Activated naive CD8-positive, alpha-beta T cell treated with anti-CD3 and anti-CD28 coated beads for 36 hours (primary cell): ENCODE measurements at regions not wholly inside any gene's neighbourhood (a gene's known extent, or its start where the extent isn't known, plus 50 kb on each side); places are given as distances from the start of the nearest gene placed in this dataset.

Experiments used
- DNase-seq: peaks from one replicate; pipeline ENCODE4 v3.0.0; 2021
- H3K27ac Mint-ChIP-seq: one replicate; pipeline ENCODE4 v1.8.0; 2022; ENCODE audit warnings: mild to moderate bottlenecking, moderate library complexity, mixed read lengths
- H3K27me3 Mint-ChIP-seq: one replicate; pipeline ENCODE4 v1.8.0; 2022; ENCODE audit warnings: mild to moderate bottlenecking, mixed read lengths
- H3K36me3 Mint-ChIP-seq: one replicate; pipeline ENCODE4 v1.8.0; 2021; ENCODE audit warnings: mild to moderate bottlenecking, mixed read lengths
- H3K4me1 Mint-ChIP-seq: one replicate; pipeline ENCODE4 v1.8.0; 2021; ENCODE audit warnings: mixed read lengths
- H3K4me3 Mint-ChIP-seq: one replicate; pipeline ENCODE4 v1.8.0; 2022; ENCODE audit warnings: mild to moderate bottlenecking, moderate library complexity, mixed read lengths
- H3K9me3 Mint-ChIP-seq: one replicate; pipeline ENCODE4 v1.8.0; 2022; ENCODE audit warnings: mixed read lengths

- H3K4me1 Mint-ChIP-seq = no peaks in the 10 kb centered on the region
- no peak for DNase-seq
- H3K4me3 Mint-ChIP-seq = no peak overlapping the region
- H3K27me3 Mint-ChIP-seq = no peaks in the 10 kb centered on the region
- H3K27ac Mint-ChIP-seq = no peak overlapping the region
- H3K9me3 Mint-ChIP-seq = no peaks in the 10 kb centered on the region
- H3K36me3 Mint-ChIP-seq = no peaks in the 10 kb centered on the region
Observed at GRCh38 chr3:117193390-117193789, 483.8 kb downstream of the TUSC7 start.

- Mint-ChIP-seq H3K27ac (no peak overlapping the region), H3K4me3 (no peak overlapping the region), H3K27me3 (no peaks in the 10 kb centered on the region), H3K9me3 (no peaks in the 10 kb centered on the region), H3K4me1 (no peaks in the 10 kb centered on the region), H3K36me3 (no peaks in the 10 kb centered on the region)
- DNase-seq = no peak
Observed at GRCh38 chr3:117195034-117195433, 485.5 kb downstream of the TUSC7 start.

GRCh38 chr3:117200962-117201361 is 491.4 kb downstream of the TUSC7 start:
- Mint-ChIP-seq H3K36me3 (no peaks in the 10 kb centered on the region), H3K27me3 (no peaks in the 10 kb centered on the region), H3K4me3 (no peak overlapping the region), H3K4me1 (no peaks in the 10 kb centered on the region), H3K27ac (no peak overlapping the region), H3K9me3 (peaks cover 1% of the 10 kb centered on the region)
- DNase-seq = no peak

- H3K27me3 Mint-ChIP-seq = no peaks in the 10 kb centered on the region
- no peak for DNase-seq
- no peak overlapping the region for H3K4me3 Mint-ChIP-seq
- no peaks in the 10 kb centered on the region for H3K4me1 Mint-ChIP-seq
- H3K9me3 Mint-ChIP-seq = peaks cover 1% of the 10 kb centered on the region
- no peaks in the 10 kb centered on the region for H3K36me3 Mint-ChIP-seq
- H3K27ac Mint-ChIP-seq = no peak overlapping the region
Observed at GRCh38 chr3:117201901-117202774, 492.6 kb downstream of the TUSC7 start.

GRCh38 chr3:117217355-117217754 is 507.8 kb downstream of the TUSC7 start:
- Mint-ChIP-seq H3K9me3 (peaks cover 3% of the 10 kb centered on the region), H3K4me1 (no peaks in the 10 kb centered on the region), H3K27ac (no peak overlapping the region), H3K27me3 (no peaks in the 10 kb centered on the region), H3K4me3 (no peak overlapping the region), H3K36me3 (no peaks in the 10 kb centered on the region)
- no peak for DNase-seq

- H3K27ac Mint-ChIP-seq = no peak overlapping the region
- H3K9me3 Mint-ChIP-seq = peaks cover 1% of the 10 kb centered on the region
- no peak overlapping the region for H3K4me3 Mint-ChIP-seq
- DNase-seq = no peak
- H3K27me3 Mint-ChIP-seq = no peaks in the 10 kb centered on the region
- H3K36me3 Mint-ChIP-seq = no peaks in the 10 kb centered on the region
- H3K4me1 Mint-ChIP-seq = no peaks in the 10 kb centered on the region
Observed at GRCh38 chr3:117217760-117218316, 508.3 kb downstream of the TUSC7 start.

GRCh38 chr3:117218641-117219048 is 509.1 kb downstream of the TUSC7 start:
- no peaks in the 10 kb centered on the region for H3K27me3 Mint-ChIP-seq
- H3K36me3 Mint-ChIP-seq = no peaks in the 10 kb centered on the region
- no peaks in the 10 kb centered on the region for H3K4me1 Mint-ChIP-seq
- H3K9me3 Mint-ChIP-seq = peaks cover under 1% of the 10 kb centered on the region
- no peak for DNase-seq
- H3K4me3 Mint-ChIP-seq = no peak overlapping the region
- H3K27ac Mint-ChIP-seq = no peak overlapping the region

GRCh38 chr3:117219296-117219695 is 509.7 kb downstream of the TUSC7 start:
- H3K36me3 Mint-ChIP-seq = no peaks in the 10 kb centered on the region
- no peaks in the 10 kb centered on the region for H3K4me1 Mint-ChIP-seq
- H3K27ac Mint-ChIP-seq = no peak overlapping the region
- H3K9me3 Mint-ChIP-seq = peaks cover 2% of the 10 kb centered on the region
- H3K4me3 Mint-ChIP-seq = no peak overlapping the region
- no peaks in the 10 kb centered on the region for H3K27me3 Mint-ChIP-seq
- no peak for DNase-seq

GRCh38 chr3:117226932-117227331 is 517.4 kb downstream of the TUSC7 start:
- Mint-ChIP-seq H3K27ac (no peak overlapping the region), H3K4me1 (no peaks in the 10 kb centered on the region), H3K9me3 (peaks cover 3% of the 10 kb centered on the region), H3K4me3 (no peak overlapping the region), H3K36me3 (no peaks in the 10 kb centered on the region), H3K27me3 (no peaks in the 10 kb centered on the region)
- DNase-seq = no peak

GRCh38 chr3:117228466-117228865 is 518.9 kb downstream of the TUSC7 start:
- no peak for DNase-seq
- H3K4me1 Mint-ChIP-seq = no peaks in the 10 kb centered on the region
- H3K9me3 Mint-ChIP-seq = peaks cover 3% of the 10 kb centered on the region
- no peaks in the 10 kb centered on the region for H3K36me3 Mint-ChIP-seq
- H3K4me3 Mint-ChIP-seq = no peak overlapping the region
- no peak overlapping the region for H3K27ac Mint-ChIP-seq
- H3K27me3 Mint-ChIP-seq = no peaks in the 10 kb centered on the region

- H3K36me3 Mint-ChIP-seq = no peaks in the 10 kb centered on the region
- peaks cover 1% of the 10 kb centered on the region for H3K9me3 Mint-ChIP-seq
- no peak overlapping the region for H3K4me3 Mint-ChIP-seq
- H3K27ac Mint-ChIP-seq = no peak overlapping the region
- H3K4me1 Mint-ChIP-seq = no peaks in the 10 kb centered on the region
- no peaks in the 10 kb centered on the region for H3K27me3 Mint-ChIP-seq
- no peak for DNase-seq
Observed at GRCh38 chr3:117230924-117231323, 521.3 kb downstream of the TUSC7 start.

- no peaks in the 10 kb centered on the region for H3K4me1 Mint-ChIP-seq
- no peaks in the 10 kb centered on the region for H3K36me3 Mint-ChIP-seq
- no peak overlapping the region for H3K4me3 Mint-ChIP-seq
- no peak for DNase-seq
- no peaks in the 10 kb centered on the region for H3K27me3 Mint-ChIP-seq
- no peak overlapping the region for H3K27ac Mint-ChIP-seq
- H3K9me3 Mint-ChIP-seq = peaks cover 1% of the 10 kb centered on the region
Observed at GRCh38 chr3:117234331-117234730, 524.8 kb downstream of the TUSC7 start.

- H3K4me3 Mint-ChIP-seq = no peak overlapping the region
- no peaks in the 10 kb centered on the region for H3K36me3 Mint-ChIP-seq
- H3K4me1 Mint-ChIP-seq = no peaks in the 10 kb centered on the region
- H3K27me3 Mint-ChIP-seq = no peaks in the 10 kb centered on the region
- H3K27ac Mint-ChIP-seq = no peak overlapping the region
- peaks cover 1% of the 10 kb centered on the region for H3K9me3 Mint-ChIP-seq
- DNase-seq = no peak
Observed at GRCh38 chr3:117235304-117235703, 525.7 kb downstream of the TUSC7 start.

GRCh38 chr3:117238806-117239205 is 529.2 kb downstream of the TUSC7 start:
- H3K27ac Mint-ChIP-seq = no peak overlapping the region
- no peak overlapping the region for H3K4me3 Mint-ChIP-seq
- no peaks in the 10 kb centered on the region for H3K27me3 Mint-ChIP-seq
- H3K4me1 Mint-ChIP-seq = no peaks in the 10 kb centered on the region
- H3K9me3 Mint-ChIP-seq = no peaks in the 10 kb centered on the region
- H3K36me3 Mint-ChIP-seq = no peaks in the 10 kb centered on the region
- no peak for DNase-seq

- Mint-ChIP-seq H3K36me3 (no peaks in the 10 kb centered on the region), H3K27ac (no peak overlapping the region), H3K4me3 (no peak overlapping the region), H3K9me3 (no peaks in the 10 kb centered on the region), H3K27me3 (no peaks in the 10 kb centered on the region), H3K4me1 (no peaks in the 10 kb centered on the region)
- no peak for DNase-seq
Observed at GRCh38 chr3:117243657-117244056, 534.1 kb downstream of the TUSC7 start.
